Spleen (tissue), 7 donors: ENCODE measurements at regions not wholly inside any gene's neighbourhood (a gene's known extent, or its start where the extent isn't known, plus 50 kb on each side); places are given as distances from the start of the nearest gene placed in this dataset.

Experiments
- CTCF ChIP-seq, 11 experiments: fragments of 200-600 bp in 7 of 11; fragments of 450-650 bp in 4 of 11; sonication (generic) in 4 of 11; IDR thresholded peaks in 8 of 11; conservative IDR thresholded peaks in 3 of 11; 1 replicate in 7 of 11; 2 replicates in 4 of 11; pipeline versions ENCODE4 v1.4.0 to v1.8.0; 2016 to 2021; ENCODE audit warnings: antibody characterized with exemption in 11 of 11, inconsistent platforms in 4 of 11, mild to moderate bottlenecking in 1 of 11
- POLR2A ChIP-seq, 3 donors: fragments of 450-650 bp; IDR thresholded peaks; one replicate each; pipeline ENCODE4 v1.5.1; 2017; ENCODE audit warnings: antibody characterized with exemption in 3 of 3, mild to moderate bottlenecking in 1 of 3
- POLR2AphosphoS5 ChIP-seq, 3 donors: sonication (generic); formaldehyde crosslinking; IDR thresholded peaks; one replicate each; pipeline ENCODE4 v1.5.1; 2017; ENCODE audit warnings: antibody characterized with exemption in 3 of 3
- donor health status: DM: no; HTN: no; CAD: no; lungs with moderate emphysema.
- donor health status: DM: no; HTN: no; CAD: no.
- donor health status: DM: no; HTN: no; CAD: no.

- TF ChIP-seq CTCF (IDR thresholded peaks at IDR 0.05 in 8 of 11, conservative IDR thresholded peaks at IDR 0.05 in 3 of 11) (no peak), POLR2AphosphoS5 (IDR thresholded peaks at IDR 0.05) (no peak), POLR2A (IDR thresholded peaks at IDR 0.05) (no peak)
Measured at GRCh38 chr18:1302861-1303260, 398.2 kb downstream of the ADCYAP1 start.
